SKM-1 treated with dmso at 0.1 percent for 144 hours (cell line): ENCODE measurements at regions not wholly inside any gene's neighbourhood (a gene's known extent, or its start where the extent isn't known, plus 50 kb on each side); places are given as distances from the start of the nearest gene placed in this dataset.

Experiments used
- DNase-seq: peaks from one replicate; lab custom pipeline; 2025; ENCODE audit not compliant: unreplicated experiment; lab: John Stamatoyannopoulos, UW

- DNase-seq = no peak
Measured at GRCh38 chr6:2505624-2506023, 245.1 kb downstream of the MYLK4 start.

GRCh38 chr6:2504495-2505064 lies 246.1 kb downstream of the MYLK4 start:
- no peak for DNase-seq

- peak; percentile 93 for DNase-seq
Measured at GRCh38 chr6:2503816-2504494, 246.8 kb downstream of the MYLK4 start.

GRCh38 chr6:2502998-2503674 lies 247.6 kb downstream of the MYLK4 start:
- no peak for DNase-seq

GRCh38 chr6:2502096-2502997 lies 248.4 kb downstream of the MYLK4 start:
- no peak for DNase-seq

- DNase-seq = no peak
Measured at GRCh38 chr6:2497922-2498623, 252.6 kb downstream of the MYLK4 start.

GRCh38 chr6:2496291-2496690 lies 250.9 kb upstream of the GMDS start:
- no peak for DNase-seq

GRCh38 chr6:2492686-2493523 lies 247.5 kb upstream of the GMDS start:
- DNase-seq = peak; percentile 15

GRCh38 chr6:2491137-2491536 lies 245.7 kb upstream of the GMDS start:
- no peak for DNase-seq

GRCh38 chr6:2488578-2488977 lies 243.2 kb upstream of the GMDS start:
- no peak for DNase-seq

GRCh38 chr6:2485116-2485515 lies 239.7 kb upstream of the GMDS start:
- DNase-seq = no peak

GRCh38 chr6:2482773-2483172 lies 237.4 kb upstream of the GMDS start:
- DNase-seq = no peak

- DNase-seq = no peak
Measured at GRCh38 chr6:2481307-2481706, 235.9 kb upstream of the GMDS start.

GRCh38 chr6:2480267-2480966 lies 235.0 kb upstream of the GMDS start:
- DNase-seq = peak; percentile 85

- no peak for DNase-seq
Measured at GRCh38 chr6:2478200-2478599, 232.8 kb upstream of the GMDS start.

- DNase-seq = no peak
Measured at GRCh38 chr6:2477666-2478065, 232.3 kb upstream of the GMDS start.

GRCh38 chr6:2477250-2477649 lies 231.8 kb upstream of the GMDS start:
- no peak for DNase-seq

- no peak for DNase-seq
Measured at GRCh38 chr6:2476376-2476775, 231.0 kb upstream of the GMDS start.

GRCh38 chr6:2471472-2471871 lies 226.1 kb upstream of the GMDS start:
- DNase-seq = no peak
